BLaER1 treated with 17β-estradiol and CSF1 and Interleukin-3, amounts not matched to agents 10 nM and 100 nM (cell line): ENCODE measurements at regions not wholly inside any gene's neighbourhood (a gene's known extent, or its start where the extent isn't known, plus 50 kb on each side); places are given as distances from the start of the nearest gene placed in this dataset.
A peak's percentile ranks its signal among the peaks of the same experiment; 100 is the strongest.

ENCODE experiments used
- H3K27ac ChIP-seq, 11 experiments: shearing (Covaris generic); formaldehyde crosslinking; 2 replicates each; pipeline ENCODE4 v1.8.1; 2022
- H3K27me3 ChIP-seq, 11 experiments: shearing (Covaris generic); formaldehyde crosslinking; 2 replicates each; pipeline ENCODE4 v1.8.1; 2022
- H3K36me3 ChIP-seq, 11 experiments: shearing (Covaris generic); formaldehyde crosslinking; 2 replicates each; pipeline ENCODE4 v1.8.1; 2022
- H3K4me1 ChIP-seq, 10 experiments: shearing (Covaris generic); formaldehyde crosslinking; 2 replicates each; pipeline ENCODE4 v1.8.1; 2022
- H3K4me2 ChIP-seq, 11 experiments: shearing (Covaris generic); formaldehyde crosslinking; 2 replicates each; pipeline ENCODE4 v1.8.1; 2022
- H3K4me3 ChIP-seq, 10 experiments: shearing (Covaris generic); formaldehyde crosslinking; 2 replicates each; pipeline ENCODE4 v1.8.1; 2022
- H3K9ac ChIP-seq, 11 experiments: shearing (Covaris generic); formaldehyde crosslinking; 2 replicates each; pipeline ENCODE4 v1.8.1; 2022
- H3K9me3 ChIP-seq, 11 experiments: shearing (Covaris generic); formaldehyde crosslinking; replicated peaks in 1 of 11; 2 replicates each; pipeline ENCODE4 v1.8.1; 2022
- H4K20me1 ChIP-seq, 11 experiments: shearing (Covaris generic); formaldehyde crosslinking; 2 replicates each; pipeline ENCODE4 v1.8.1; 2022
- Cebpa-rat ChIP-seq, 11 experiments: shearing (Covaris generic); IDR thresholded peaks; 2 replicates each; pipeline ENCODE4 v1.8.1; 2022

DNA sequence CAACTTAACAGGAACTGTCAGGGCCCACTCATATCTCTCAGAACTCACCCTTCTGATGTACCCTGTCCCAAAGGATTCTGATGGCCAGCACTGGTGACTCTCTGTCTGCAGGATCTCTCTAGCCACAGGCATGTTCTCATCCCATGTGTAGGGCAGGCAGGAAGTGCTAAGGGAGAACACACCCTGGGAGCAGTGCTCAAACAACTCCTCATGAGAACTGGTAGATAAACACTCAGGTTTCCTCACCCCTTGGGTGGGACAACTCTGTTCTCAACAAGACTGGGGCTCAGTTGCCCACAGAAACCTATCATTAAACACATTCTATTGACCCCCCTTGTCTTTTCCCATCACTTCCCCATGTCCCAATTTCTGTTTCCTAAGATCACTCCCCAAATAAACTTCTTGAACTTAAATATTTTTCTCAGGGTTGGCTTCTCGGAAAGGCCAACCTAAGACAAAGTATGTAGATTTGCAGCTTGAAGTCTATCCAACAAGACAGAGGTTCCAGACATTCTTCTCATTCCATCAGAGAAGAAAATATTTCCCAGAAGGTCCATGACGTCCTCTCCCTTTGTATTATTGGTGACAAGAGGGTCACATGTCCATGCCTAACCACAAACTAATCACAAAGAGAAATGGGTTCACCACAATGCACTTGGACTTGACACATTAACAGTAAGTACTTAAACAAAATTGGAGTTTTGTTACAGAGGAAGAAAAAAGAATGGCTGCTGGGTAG is 276.6 kb upstream of the GADL1 start:
- Histone ChIP-seq H4K20me1 (no peaks in the 10 kb centered on the region), H3K9ac (no peak overlapping the region), H3K4me2 (no peak overlapping the region), H3K4me3 (no peak overlapping the region), H3K36me3 (no peaks in the 10 kb centered on the region), H3K4me1 (no peaks in the 10 kb centered on the region), H3K9me3 (peaks cover 0 to 9% (median 0%) of the 10 kb centered on the region in 11 experiments; a peak in 3 of 22 replicates), H3K27me3 (no peaks in the 10 kb centered on the region), H3K27ac (no peak overlapping the region)
- no peak for TF ChIP-seq Cebpa-rat (IDR thresholded peaks at IDR 0.05)

GRCh38 chr3:31172336-31172735 is 277.9 kb upstream of the GADL1 start:
- no peak for TF ChIP-seq Cebpa-rat (IDR thresholded peaks at IDR 0.05)
- Histone ChIP-seq H3K4me3 (no peak overlapping the region), H3K9ac (no peak overlapping the region), H3K4me2 (no peak overlapping the region), H4K20me1 (no peaks in the 10 kb centered on the region), H3K9me3 (peaks cover 0 to 9% (median 0%) of the 10 kb centered on the region in 11 experiments; a peak in 3 of 22 replicates), H3K27ac (no peak overlapping the region), H3K4me1 (no peaks in the 10 kb centered on the region), H3K27me3 (no peaks in the 10 kb centered on the region), H3K36me3 (no peaks in the 10 kb centered on the region)

- H3K4me3 ChIP-seq = no peak overlapping the region
- H3K4me2 ChIP-seq = no peak overlapping the region
- H3K27ac ChIP-seq = no peak overlapping the region
- no peaks in the 10 kb centered on the region for H4K20me1 ChIP-seq
- H3K9me3 ChIP-seq = peaks cover 0 to 9% (median 0%) of the 10 kb centered on the region in 11 experiments; a peak in 3 of 22 replicates
- H3K36me3 ChIP-seq = no peaks in the 10 kb centered on the region
- H3K9ac ChIP-seq = no peak overlapping the region
- H3K4me1 ChIP-seq = 0 out of 20 replicates have a peak, but pooled peaks cover 0 to 5% (median 0%) of the 10 kb centered on the region in 10 experiments
- H3K27me3 ChIP-seq = no peaks in the 10 kb centered on the region
- TF ChIP-seq Cebpa-rat (IDR thresholded peaks at IDR 0.05) = no peak
These were observed 278.8 kb upstream of the GADL1 start for GRCh38 chr3:31173118-31173718.

GRCh38 chr3:31174079-31174478 is 279.6 kb upstream of the GADL1 start:
- H3K36me3 ChIP-seq = no peaks in the 10 kb centered on the region
- 0 out of 20 replicates have a peak, but pooled peaks cover 0 to 7% (median 0%) of the 10 kb centered on the region in 10 experiments for H3K4me1 ChIP-seq
- H3K27ac ChIP-seq = no peak overlapping the region
- H3K4me3 ChIP-seq = no peak overlapping the region
- H3K9ac ChIP-seq = no peak overlapping the region
- peaks cover 0 to 9% (median 0%) of the 10 kb centered on the region in 11 experiments; a peak in 2 of 22 replicates for H3K9me3 ChIP-seq
- no peak for TF ChIP-seq Cebpa-rat (IDR thresholded peaks at IDR 0.05)
- H3K4me2 ChIP-seq = no peak overlapping the region
- H3K27me3 ChIP-seq = no peaks in the 10 kb centered on the region
- H4K20me1 ChIP-seq = no peaks in the 10 kb centered on the region

DNA sequence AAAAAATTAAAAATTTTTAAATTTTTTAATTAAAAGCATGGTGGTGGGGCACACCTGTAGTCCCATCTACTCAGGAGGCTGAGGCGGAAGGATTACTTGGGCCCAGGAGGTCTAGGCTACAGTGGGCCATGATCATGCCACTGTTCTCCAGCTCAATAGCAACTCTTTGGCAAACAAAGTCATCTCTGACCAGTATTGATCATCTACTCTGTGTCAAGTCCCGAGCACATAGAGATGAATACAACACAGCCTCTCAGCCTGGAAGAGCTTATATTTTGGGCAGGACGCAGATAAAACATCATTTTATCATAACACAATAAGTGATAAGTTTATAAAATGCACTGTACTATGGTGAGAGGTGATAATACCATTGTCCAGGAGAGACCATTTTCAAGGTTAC is 281.6 kb upstream of the GADL1 start:
- H3K36me3 ChIP-seq = no peaks in the 10 kb centered on the region
- TF ChIP-seq Cebpa-rat (IDR thresholded peaks at IDR 0.05) = no peak
- H3K9me3 ChIP-seq = peaks cover 6 to 16% (median 12%) of the 10 kb centered on the region in 11 experiments; a peak in 20 of 22 replicates

DNA sequence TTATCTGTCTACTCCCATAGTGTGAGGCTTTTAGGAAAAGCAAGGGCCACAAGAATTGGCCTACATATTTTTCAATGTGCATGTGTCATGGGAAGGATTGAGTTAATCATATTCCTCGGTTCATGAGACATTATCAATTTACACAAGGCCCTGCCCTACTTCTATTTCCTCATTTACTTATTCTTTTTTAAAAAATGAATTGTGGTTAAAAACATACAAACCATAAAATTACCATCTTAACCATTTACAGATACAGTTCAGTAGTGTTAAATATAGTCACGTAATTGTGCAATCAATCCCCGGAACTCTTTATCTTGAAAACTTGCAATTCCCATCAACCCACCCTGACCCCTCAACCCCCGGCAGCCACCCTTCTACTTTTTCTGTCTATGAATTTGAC is 284.0 kb upstream of the GADL1 start:
- no peak for TF ChIP-seq Cebpa-rat (IDR thresholded peaks at IDR 0.05)
- Histone ChIP-seq H3K4me1 (0 out of 20 replicates have a peak, but pooled peaks cover 0 to 7% (median 0%) of the 10 kb centered on the region in 10 experiments), H3K9ac (no peak overlapping the region), H3K36me3 (no peaks in the 10 kb centered on the region), H4K20me1 (no peaks in the 10 kb centered on the region), H3K4me3 (no peak overlapping the region), H3K9me3 (peaks cover 21 to 32% (median 26%) of the 10 kb centered on the region in 11 experiments; a peak in 21 of 22 replicates), H3K27me3 (no peaks in the 10 kb centered on the region), H3K4me2 (peak overlapping the region in 2 of 11 experiments; percentile 7 to 11; a peak in 1 of 22 replicates), H3K27ac (no peak overlapping the region)

More for the DNA sequence above, 281.6 kb upstream of the GADL1 start:
- H3K9ac ChIP-seq = no peak overlapping the region
- no peaks in the 10 kb centered on the region for H3K27me3 ChIP-seq
- no peak overlapping the region for H3K4me2 ChIP-seq
- H3K4me1 ChIP-seq = 0 out of 20 replicates have a peak, but pooled peaks cover 0 to 7% (median 0%) of the 10 kb centered on the region in 10 experiments
- no peak overlapping the region for H3K4me3 ChIP-seq
- H4K20me1 ChIP-seq = no peaks in the 10 kb centered on the region
- no peak overlapping the region for H3K27ac ChIP-seq

DNA sequence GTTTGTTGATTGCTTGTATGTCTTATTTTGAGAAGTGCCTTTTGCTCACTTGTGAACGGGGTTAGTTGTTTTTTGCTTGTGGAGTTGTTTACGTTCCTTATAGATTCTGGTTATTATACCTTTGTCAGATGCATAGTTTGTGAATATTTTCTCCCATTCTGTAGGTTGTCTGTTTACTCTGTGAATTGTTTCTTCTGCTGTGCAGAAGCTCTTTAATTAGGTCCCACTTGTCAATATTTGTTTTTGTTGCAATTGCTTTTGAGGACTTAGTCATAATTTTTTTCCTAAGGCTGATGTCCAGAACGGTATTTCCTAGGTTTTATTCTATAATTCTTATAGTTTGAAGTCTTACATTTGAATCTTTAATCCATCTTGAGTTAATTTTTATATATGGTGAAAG is 285.3 kb upstream of the GADL1 start:
- no peak overlapping the region for H3K4me3 ChIP-seq
- H3K9ac ChIP-seq = no peak overlapping the region
- no peak overlapping the region for H3K27ac ChIP-seq
- H3K4me1 ChIP-seq = 0 out of 20 replicates have a peak, but pooled peaks cover 0 to 7% (median 0%) of the 10 kb centered on the region in 10 experiments
- TF ChIP-seq Cebpa-rat (IDR thresholded peaks at IDR 0.05) = no peak
- peaks cover 21 to 32% (median 26%) of the 10 kb centered on the region in 11 experiments; a peak in 21 of 22 replicates for H3K9me3 ChIP-seq
- no peaks in the 10 kb centered on the region for H3K27me3 ChIP-seq
- no peaks in the 10 kb centered on the region for H3K36me3 ChIP-seq
- H3K4me2 ChIP-seq = no peak overlapping the region
- no peaks in the 10 kb centered on the region for H4K20me1 ChIP-seq

GRCh38 chr3:31180274-31180673 is 285.8 kb upstream of the GADL1 start:
- Histone ChIP-seq H3K36me3 (no peaks in the 10 kb centered on the region), H3K4me2 (no peak overlapping the region), H3K4me1 (0 out of 20 replicates have a peak, but pooled peaks cover 0 to 7% (median 0%) of the 10 kb centered on the region in 10 experiments), H3K4me3 (no peak overlapping the region), H3K27me3 (no peaks in the 10 kb centered on the region), H3K9ac (no peak overlapping the region), H3K9me3 (peaks cover 21 to 32% (median 26%) of the 10 kb centered on the region in 11 experiments; a peak in 21 of 22 replicates), H4K20me1 (no peaks in the 10 kb centered on the region), H3K27ac (no peak overlapping the region)
- no peak for TF ChIP-seq Cebpa-rat (IDR thresholded peaks at IDR 0.05)

GRCh38 chr3:31181661-31182060 is 287.2 kb upstream of the GADL1 start:
- Histone ChIP-seq H3K9me3 (peaks cover 21 to 32% (median 26%) of the 10 kb centered on the region in 11 experiments; a peak in 21 of 22 replicates), H3K4me3 (no peak overlapping the region), H3K9ac (no peak overlapping the region), H3K27ac (no peak overlapping the region), H3K4me1 (0 out of 20 replicates have a peak, but pooled peaks cover 0 to 7% (median 0%) of the 10 kb centered on the region in 10 experiments), H3K4me2 (no peak overlapping the region), H3K36me3 (no peaks in the 10 kb centered on the region), H3K27me3 (no peaks in the 10 kb centered on the region), H4K20me1 (no peaks in the 10 kb centered on the region)
- TF ChIP-seq Cebpa-rat (IDR thresholded peaks at IDR 0.05) = no peak
